Middle frontal gyrus (tissue), 1 donor: ENCODE measurements at regions not wholly inside any gene's neighbourhood (a gene's known extent, or its start where the extent isn't known, plus 50 kb on each side); places are given as distances from the start of the nearest gene placed in this dataset.
"Not testable (repeated sequence)": the region's sequence is repeated elsewhere in the genome, so short reads cannot be mapped to it uniquely, and the experiment has no call there.

ENCODE experiments used
- DNase-seq: peaks from one replicate; pipeline ENCODE4 v3.0.0-alpha.2; 2015; ENCODE audit warnings: low spot score; ENCODE audit errors: extremely low spot score

DNA sequence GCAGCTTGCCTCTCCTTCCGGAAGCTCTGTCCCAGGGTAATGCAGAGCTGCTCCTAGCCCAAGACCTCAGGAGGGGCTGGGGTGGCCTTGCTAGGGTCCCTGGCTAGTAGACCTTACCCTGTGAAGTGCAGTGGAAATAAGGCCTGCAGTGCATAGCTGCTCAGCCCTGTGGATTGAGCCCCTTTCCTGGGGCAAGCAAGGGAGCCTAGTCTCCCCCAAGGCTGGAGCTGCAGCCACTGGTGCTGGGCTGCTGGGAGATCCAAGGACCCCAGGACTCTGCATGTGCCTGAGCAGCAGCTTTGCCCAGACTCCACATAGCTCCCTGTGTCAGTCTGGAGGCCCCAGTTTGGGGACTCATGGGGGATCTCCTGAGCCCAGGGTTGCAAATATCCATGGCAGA, 57.9 kb downstream of the FANCF start:
- DNase-seq, result no peak

- DNase-seq, result no peak
Observed at GRCh38 chr11:22566293-22566692, 59.3 kb downstream of the FANCF start.

- no peak for DNase-seq
Observed at GRCh38 chr11:22561283-22561682, 64.3 kb downstream of the FANCF start.

- DNase-seq, result no peak
Observed at GRCh38 chr11:22559416-22559815, 66.2 kb downstream of the FANCF start.

DNA sequence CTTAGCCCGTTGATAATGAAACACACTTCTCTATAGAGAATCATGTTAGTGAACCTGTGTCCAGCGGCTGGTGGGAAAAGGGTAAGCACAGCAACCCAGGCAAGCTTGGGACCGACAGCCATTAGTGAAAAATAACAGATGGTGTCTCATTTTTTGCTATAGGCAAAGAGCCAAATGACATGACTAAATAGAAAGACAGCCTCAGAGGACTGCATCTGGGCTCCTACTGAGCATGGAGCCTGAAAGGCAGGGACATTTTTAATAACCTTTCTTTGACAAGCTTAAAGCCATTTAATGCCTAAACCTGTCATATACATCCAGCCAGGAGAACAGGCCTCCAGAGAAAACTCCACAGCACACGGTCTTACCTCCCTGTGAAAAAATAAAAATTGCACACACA, 67.0 kb downstream of the FANCF start:
- DNase-seq, result no peak

GRCh38 chr11:22556381-22556780, 69.2 kb downstream of the FANCF start:
- no peak for DNase-seq

DNA sequence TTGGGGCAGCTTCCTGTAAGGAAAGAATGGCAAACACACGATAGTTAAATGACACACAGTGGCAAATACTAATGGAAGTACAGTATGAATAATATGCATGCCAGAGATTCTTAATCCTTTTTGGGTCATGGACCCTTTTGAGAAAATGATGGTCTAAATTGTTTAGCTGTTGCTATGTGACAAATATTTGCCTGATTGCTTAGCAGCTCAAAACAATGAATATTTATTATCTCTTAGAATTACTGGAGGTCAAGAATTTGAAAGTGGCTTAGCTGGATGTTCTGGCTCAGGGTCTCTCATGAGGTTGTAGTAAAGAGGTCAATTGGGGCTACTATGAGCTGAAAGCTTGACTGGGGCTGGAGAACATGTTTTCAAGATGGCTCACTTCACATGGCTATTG, 69.7 kb downstream of the FANCF start:
- no peak for DNase-seq

GRCh38 chr11:22554221-22554620, 71.4 kb downstream of the FANCF start:
- no peak for DNase-seq

- no peak for DNase-seq
Observed at GRCh38 chr11:22552885-22553284, 72.7 kb downstream of the FANCF start.

DNA sequence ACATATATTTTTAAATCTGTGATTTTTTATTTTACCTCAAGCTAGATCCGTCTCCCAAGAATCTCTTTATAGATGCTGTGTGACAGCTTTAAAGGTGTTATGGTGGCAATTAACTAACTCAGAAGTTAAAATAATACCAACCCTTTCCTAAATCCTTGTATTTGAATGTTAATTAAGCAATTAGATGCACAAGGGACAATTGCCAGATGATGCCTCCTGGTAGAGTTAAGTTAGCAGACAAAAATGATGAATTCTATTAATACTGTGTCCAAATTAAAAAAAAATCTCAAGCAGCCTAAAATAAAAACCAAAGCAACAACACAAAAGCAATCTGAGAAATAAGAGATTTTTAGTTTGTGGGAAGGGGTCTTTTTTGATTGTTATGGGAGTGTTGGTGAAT, 78.9 kb downstream of the FANCF start:
- no peak for DNase-seq

- no peak for DNase-seq
Observed at GRCh38 chr11:22543261-22543660, 82.4 kb downstream of the FANCF start.

GRCh38 chr11:22539821-22540256, 85.8 kb downstream of the FANCF start:
- DNase-seq, result no peak

DNA sequence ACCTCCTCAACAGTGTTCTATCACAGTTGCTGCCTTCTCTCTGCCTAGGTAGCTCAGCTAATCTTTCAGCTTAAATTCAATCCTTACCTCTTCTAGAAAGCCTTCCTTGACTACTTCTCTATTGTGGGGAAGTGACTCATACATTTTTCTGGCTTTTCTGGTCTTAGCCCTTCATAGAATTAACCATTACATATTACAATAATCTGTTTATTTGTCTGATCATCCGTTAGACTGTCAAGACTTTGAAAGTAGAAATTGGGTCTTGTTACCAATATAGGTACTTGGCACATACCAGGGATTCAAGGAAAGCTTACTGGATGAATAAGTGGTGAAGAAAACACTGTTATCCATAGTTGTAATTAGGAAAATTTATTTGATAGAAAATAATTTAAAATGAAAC, 89.6 kb downstream of the FANCF start:
- no peak for DNase-seq

DNA sequence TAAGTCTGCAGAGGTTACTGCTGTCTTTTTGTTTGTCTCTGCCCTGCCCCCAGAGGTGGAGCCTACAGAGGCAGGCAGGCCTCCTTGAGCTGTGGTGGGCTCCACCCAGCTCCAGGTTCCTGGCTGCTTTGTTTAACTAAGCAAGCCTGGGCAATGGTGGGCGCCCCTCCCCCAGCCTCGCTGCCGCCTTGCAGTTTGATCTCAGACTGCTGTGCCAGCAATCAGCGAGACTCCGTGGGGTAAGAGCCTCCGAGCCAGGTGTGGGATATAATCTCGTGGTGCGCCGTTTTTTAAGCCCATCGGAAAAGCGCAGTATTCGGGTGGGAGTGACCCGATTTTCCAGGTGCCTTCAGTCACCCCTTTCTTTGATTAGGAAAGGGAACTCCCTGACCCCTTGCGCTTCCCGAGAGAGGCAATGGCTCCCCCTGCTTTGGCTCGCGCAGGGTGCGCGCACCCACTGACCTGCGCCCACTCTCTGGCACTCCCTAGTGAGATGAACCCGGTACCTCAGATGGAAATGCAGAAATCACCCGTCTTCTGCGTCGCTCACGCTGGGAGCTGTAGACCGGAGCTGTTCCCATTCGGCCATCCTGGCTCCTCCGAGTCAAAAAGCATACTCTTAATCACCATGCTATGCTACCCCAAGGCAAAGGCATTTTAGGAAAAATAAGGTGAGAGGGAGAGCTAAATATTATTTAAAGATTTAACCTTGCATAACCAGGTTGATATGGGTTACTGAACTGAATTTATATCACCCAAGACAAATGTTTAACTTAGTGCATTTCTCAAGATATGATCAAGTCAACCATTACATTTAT, 96.8 kb downstream of the FANCF start:
- not testable (repeated sequence) for DNase-seq

DNA sequence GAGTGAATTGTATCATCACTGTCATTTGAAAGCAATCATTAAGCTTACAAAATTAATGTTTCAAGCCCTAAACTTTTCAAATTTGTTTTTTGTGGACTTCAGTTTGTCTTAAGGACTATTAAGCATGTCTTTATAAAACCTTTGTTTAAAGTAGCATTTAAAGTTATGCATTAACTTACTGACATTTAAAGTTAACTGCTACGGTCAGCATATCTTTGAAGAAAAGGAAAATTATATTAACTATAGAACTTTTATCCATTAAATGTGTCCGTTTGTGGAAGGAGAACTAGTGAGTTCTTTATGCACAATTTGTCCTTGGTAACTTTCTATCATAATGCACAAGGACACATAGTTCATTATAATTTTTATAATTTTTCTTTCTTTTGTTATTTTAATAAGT, 103.4 kb downstream of the FANCF start:
- DNase-seq, result no peak

- no peak for DNase-seq
Observed at GRCh38 chr11:22521226-22521625, 104.4 kb downstream of the FANCF start.

- no peak for DNase-seq
Observed at GRCh38 chr11:22520521-22520920, 105.1 kb downstream of the FANCF start.

DNA sequence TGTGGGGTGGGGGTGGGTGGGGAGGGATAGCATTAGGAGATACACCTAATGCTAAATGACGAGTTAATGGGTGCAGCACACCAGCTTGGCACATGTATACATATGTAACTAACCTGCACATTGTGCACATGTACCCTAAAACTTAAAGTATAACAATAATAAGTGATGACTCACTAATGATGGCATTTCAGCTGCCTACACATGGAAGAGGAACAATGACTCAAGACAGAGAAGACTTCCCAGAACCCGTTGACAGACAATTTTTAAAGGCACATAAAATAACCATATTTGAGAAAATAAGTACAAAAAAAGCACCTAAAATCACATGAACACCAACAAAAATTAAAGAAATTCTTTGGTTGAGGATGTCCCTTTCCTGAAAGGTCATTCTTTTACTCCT, 107.3 kb downstream of the FANCF start:
- not testable (repeated sequence) for DNase-seq

DNA sequence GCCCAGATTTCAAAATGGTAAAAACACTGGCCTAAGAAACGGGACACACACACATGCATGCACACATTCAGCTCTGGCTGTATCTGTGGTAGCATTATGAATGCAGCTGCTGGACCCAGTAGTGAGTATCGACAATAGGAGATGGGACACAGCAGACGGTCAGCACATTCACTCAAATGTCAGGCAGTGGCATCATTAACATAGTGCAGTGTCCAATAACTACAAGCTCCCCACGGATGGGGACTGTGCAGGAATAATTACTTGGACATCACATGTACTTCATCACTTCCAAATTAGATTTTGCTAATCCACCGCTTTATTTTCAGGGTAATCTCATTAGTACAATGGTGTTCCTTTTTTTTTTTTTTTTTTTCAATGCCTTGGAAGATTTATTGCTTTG, 109.5 kb downstream of the FANCF start:
- no peak for DNase-seq

- no peak for DNase-seq
Observed at GRCh38 chr11:22512457-22512856, 113.2 kb downstream of the FANCF start.

GRCh38 chr11:22510741-22511140, 114.9 kb downstream of the FANCF start:
- DNase-seq, result no peak

DNA sequence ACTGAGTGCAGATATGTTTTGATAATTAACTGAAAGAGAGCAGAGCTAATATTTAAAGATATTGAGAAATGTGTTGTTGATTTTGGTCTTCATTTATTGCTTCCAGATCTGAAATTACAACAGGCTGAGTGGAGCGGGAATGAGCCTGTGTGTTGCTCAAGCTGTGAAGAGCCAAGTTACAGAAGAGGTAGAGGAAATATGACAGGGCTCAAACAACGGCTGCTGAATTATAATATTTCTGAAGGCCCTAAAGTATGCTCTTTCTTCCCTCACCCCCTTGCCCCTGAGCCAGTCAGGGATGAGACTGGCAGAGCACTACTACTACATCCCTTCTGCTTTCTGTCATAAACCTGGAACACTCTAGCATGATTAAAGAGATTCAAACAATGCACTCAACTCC, 115.6 kb downstream of the FANCF start:
- DNase-seq, result no peak

DNA sequence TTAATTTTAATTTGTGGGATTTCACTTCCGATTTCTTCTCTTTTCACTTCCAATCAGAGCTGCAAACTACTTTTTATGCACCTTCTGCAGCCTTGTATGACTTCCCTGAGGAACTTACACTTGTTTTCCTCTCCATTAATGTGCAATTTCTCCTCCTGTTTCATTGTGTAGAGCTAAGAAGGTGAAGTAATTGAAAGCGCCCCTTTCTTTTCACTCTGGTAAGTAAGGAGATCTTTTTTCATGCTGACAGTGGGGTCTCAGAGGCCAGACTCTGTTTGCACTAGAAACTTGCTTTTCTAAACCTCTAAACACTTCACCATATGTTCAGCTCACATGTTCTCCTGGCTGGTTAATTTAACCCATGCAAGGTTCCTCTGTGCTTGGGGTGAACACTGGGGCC, 117.0 kb downstream of the FANCF start:
- DNase-seq, result no peak

GRCh38 chr11:22497474-22497873, 128.1 kb downstream of the FANCF start:
- DNase-seq, result no peak
